ENCODE measurements at regions not wholly inside any gene's neighbourhood (a gene's known extent, or its start where the extent isn't known, plus 50 kb on each side); places are given as distances from the start of the nearest gene placed in this dataset.

- H3K4me3 Mint-ChIP-seq: no peak overlapping the region
- intact Hi-C loops (cut with micrococcal nuclease): no loop called here
- Histone ChIP-seq H3K4me1 (ENCODE audit: insufficient read depth, low read length) (no peaks in the 10 kb centered on the region), H3K27me3 (ENCODE audit: insufficient read depth, low read length) (no peaks in the 10 kb centered on the region), H3K9me3 (ENCODE audit: control insufficient read depth in 1 of 2, low read length in 2 of 2) (no peaks in the 10 kb centered on the region), H3K4me3 (ENCODE audit: low read length in 2 of 2) (no peak overlapping the region), H3K27ac (ENCODE audit: low read depth, low read length) (no peak overlapping the region), H3K36me3 (ENCODE audit: insufficient read depth, low read length) (peaks cover 6% of the 10 kb centered on the region)
- CTCF ChIA-PET (ENCODE audit: partially characterized antibody): interaction anchor here (1.7 kb wide), 1 partner anchor 36 kb away, joined by 4 read pairs; no protein-coding TSS in a partner anchor
- POLR2A ChIA-PET (ENCODE audit: partially characterized antibody): no interaction called here
- H3K4me1 Mint-ChIP-seq: peaks cover 4 to 16% (median 10%) of the 10 kb centered on the region in 4 donors
- H3K27ac Mint-ChIP-seq: peak overlapping the region in 2 of 7 donors; percentile 66 to 75
- H3K36me3 Mint-ChIP-seq: peaks cover 15 to 57% of the 10 kb centered on the region in 2 donors
- DNase-seq: no peak
- H3K27me3 Mint-ChIP-seq: no peaks in the 10 kb centered on the region
- H3K9me3 Mint-ChIP-seq: no peaks in the 10 kb centered on the region
Measured at GRCh38 chr12:124430491-124430890, 135.6 kb downstream of the RFLNA start.

DNA sequence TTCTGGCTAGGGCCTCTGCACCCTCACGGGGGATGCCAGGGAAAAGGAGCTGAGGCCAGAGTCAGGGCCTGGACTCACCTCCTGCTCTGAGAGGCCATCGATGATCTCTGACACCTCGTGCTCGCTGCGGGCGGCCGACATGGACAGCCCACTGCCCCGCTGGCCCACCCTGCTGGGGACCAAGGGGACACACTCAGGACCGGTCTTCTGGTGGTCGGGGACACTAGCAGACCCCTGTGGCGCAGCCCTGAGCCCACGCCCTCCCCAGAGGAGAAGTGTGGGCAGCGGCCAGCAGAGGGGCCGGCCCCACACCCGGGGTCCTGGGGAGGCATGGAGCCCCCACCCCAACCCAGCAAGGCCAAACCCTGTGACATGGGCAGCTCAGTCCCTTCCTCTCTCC is 134.6 kb downstream of the RFLNA start:
- no peaks in the 10 kb centered on the region for H3K27me3 Mint-ChIP-seq
- ChIA-PET POLR2A (ENCODE audit: partially characterized antibody) (no interaction called here), CTCF (ENCODE audit: partially characterized antibody) (interaction anchor here (1.0 to 1.7 kb wide), 2 partner anchors 37 to 524 kb away, joined by 3 to 4 read pairs; no protein-coding TSS in a partner anchor)
- H3K9me3 Mint-ChIP-seq: no peaks in the 10 kb centered on the region
- Histone ChIP-seq H3K4me1 (ENCODE audit: insufficient read depth, low read length) (no peaks in the 10 kb centered on the region), H3K36me3 (ENCODE audit: insufficient read depth, low read length) (peaks cover 9% of the 10 kb centered on the region), H3K27me3 (ENCODE audit: insufficient read depth, low read length) (no peaks in the 10 kb centered on the region), H3K27ac (ENCODE audit: low read depth, low read length) (no peak overlapping the region), H3K9me3 (ENCODE audit: control insufficient read depth in 1 of 2, low read length in 2 of 2) (no peaks in the 10 kb centered on the region), H3K4me3 (ENCODE audit: low read length in 2 of 2) (no peak overlapping the region)
- H3K36me3 Mint-ChIP-seq: peaks cover 17 to 58% of the 10 kb centered on the region in 2 donors
- DNase-seq: no peak
- no peak overlapping the region for H3K4me3 Mint-ChIP-seq
- H3K27ac Mint-ChIP-seq: no peak overlapping the region
- intact Hi-C loops (cut with micrococcal nuclease): no loop called here
- H3K4me1 Mint-ChIP-seq: peaks cover 4 to 16% (median 10%) of the 10 kb centered on the region in 4 donors

- Mint-ChIP-seq H3K36me3 (peaks cover 21 to 63% of the 10 kb centered on the region in 2 donors), H3K4me1 (peaks cover 4 to 16% (median 10%) of the 10 kb centered on the region in 4 donors), H3K27me3 (no peaks in the 10 kb centered on the region), H3K27ac (peak overlapping the region in 1 of 7 donors; percentile 42), H3K4me3 (no peak overlapping the region), H3K9me3 (no peaks in the 10 kb centered on the region)
- POLR2A ChIA-PET (ENCODE audit: partially characterized antibody): interaction anchor here (0.7 kb wide), 1 partner anchor 37 kb away, joined by 3 read pairs; no protein-coding TSS in a partner anchor
- Histone ChIP-seq H3K9me3 (ENCODE audit: control insufficient read depth in 1 of 2, low read length in 2 of 2) (no peaks in the 10 kb centered on the region), H3K4me3 (ENCODE audit: low read length in 2 of 2) (no peak overlapping the region), H3K4me1 (ENCODE audit: insufficient read depth, low read length) (no peaks in the 10 kb centered on the region), H3K36me3 (ENCODE audit: insufficient read depth, low read length) (peaks cover 14% of the 10 kb centered on the region), H3K27me3 (ENCODE audit: insufficient read depth, low read length) (no peaks in the 10 kb centered on the region), H3K27ac (ENCODE audit: low read depth, low read length) (no peak overlapping the region)
- DNase-seq: no peak
- CTCF ChIA-PET (ENCODE audit: partially characterized antibody): no interaction called here
- intact Hi-C loops (cut with micrococcal nuclease): no loop called here
Measured at GRCh38 chr12:124428792-124429281, 133.9 kb downstream of the RFLNA start.

- CTCF ChIA-PET (ENCODE audit: partially characterized antibody): no interaction called here
- peaks cover 21 to 67% of the 10 kb centered on the region in 2 donors for H3K36me3 Mint-ChIP-seq
- H3K27ac Mint-ChIP-seq: peak overlapping the region in 2 of 7 donors; percentile 25 to 42
Measured at GRCh38 chr12:124428136-124428791, 133.4 kb downstream of the RFLNA start.

GRCh38 chr12:124426594-124427555 is 132.0 kb downstream of the RFLNA start:
- no peak overlapping the region for H3K27ac ChIP-seq (ENCODE audit: low read depth, low read length)
- no peak overlapping the region for H3K4me3 ChIP-seq (ENCODE audit: low read length in 2 of 2)
- H3K9me3 ChIP-seq (ENCODE audit: control insufficient read depth in 1 of 2, low read length in 2 of 2): no peaks in the 10 kb centered on the region
- H3K27me3 ChIP-seq (ENCODE audit: insufficient read depth, low read length): no peaks in the 10 kb centered on the region
- H3K4me1 ChIP-seq (ENCODE audit: insufficient read depth, low read length): no peaks in the 10 kb centered on the region
- DNase-seq: no peak
- peaks cover 18% of the 10 kb centered on the region for H3K36me3 ChIP-seq (ENCODE audit: insufficient read depth, low read length)
- peak overlapping the region in 1 of 7 donors; percentile 65 for H3K27ac Mint-ChIP-seq
- no peaks in the 10 kb centered on the region for H3K27me3 Mint-ChIP-seq
- no peak overlapping the region for H3K4me3 Mint-ChIP-seq
- H3K4me1 Mint-ChIP-seq: peaks cover 2 to 12% (median 7%) of the 10 kb centered on the region in 4 donors
- ChIA-PET CTCF (ENCODE audit: partially characterized antibody) (no interaction called here), POLR2A (ENCODE audit: partially characterized antibody) (no interaction called here)
- no peaks in the 10 kb centered on the region for H3K9me3 Mint-ChIP-seq
- intact Hi-C loops (cut with micrococcal nuclease): no loop called here
- H3K36me3 Mint-ChIP-seq: peaks cover 21 to 64% of the 10 kb centered on the region in 2 donors

More at GRCh38 chr12:124428136-124428791, 133.4 kb downstream of the RFLNA start:
- no peaks in the 10 kb centered on the region for H3K27me3 Mint-ChIP-seq
- no peak overlapping the region for H3K4me3 Mint-ChIP-seq
- intact Hi-C loops (cut with micrococcal nuclease): no loop called here
- POLR2A ChIA-PET (ENCODE audit: partially characterized antibody): interaction anchor here (0.7 kb wide), 1 partner anchor 38 kb away, joined by 3 read pairs; no protein-coding TSS in a partner anchor
- no peaks in the 10 kb centered on the region for H3K4me1 ChIP-seq (ENCODE audit: insufficient read depth, low read length)
- H3K9me3 Mint-ChIP-seq: no peaks in the 10 kb centered on the region
- no peaks in the 10 kb centered on the region for H3K27me3 ChIP-seq (ENCODE audit: insufficient read depth, low read length)
- no peak for DNase-seq
- peaks cover 4 to 16% (median 10%) of the 10 kb centered on the region in 4 donors for H3K4me1 Mint-ChIP-seq
- H3K4me3 ChIP-seq (ENCODE audit: low read length in 2 of 2): no peak overlapping the region
- H3K36me3 ChIP-seq (ENCODE audit: insufficient read depth, low read length): peaks cover 14% of the 10 kb centered on the region
- no peak overlapping the region for H3K27ac ChIP-seq (ENCODE audit: low read depth, low read length)
- H3K9me3 ChIP-seq (ENCODE audit: control insufficient read depth in 1 of 2, low read length in 2 of 2): no peaks in the 10 kb centered on the region

DNA sequence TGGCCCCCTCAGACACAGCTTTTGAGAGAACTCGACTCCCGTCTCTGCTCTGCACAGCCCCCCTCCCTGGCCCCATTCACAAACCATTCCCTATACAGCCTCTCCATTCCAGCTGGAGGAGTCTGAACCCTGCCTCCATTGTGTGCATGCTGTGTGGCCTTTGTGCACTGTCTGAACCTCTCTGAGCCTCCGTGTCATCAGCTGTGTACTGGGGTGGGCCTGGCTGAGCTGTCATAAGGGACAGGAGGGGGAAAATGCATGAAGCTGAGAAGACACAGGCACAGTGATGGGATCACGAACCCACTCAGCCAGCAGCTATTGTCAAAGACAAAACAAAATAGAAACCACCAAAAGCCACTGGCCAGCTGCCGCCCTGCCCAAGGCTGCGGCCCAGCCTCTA is 130.8 kb downstream of the RFLNA start:
- H3K27me3 ChIP-seq (ENCODE audit: insufficient read depth, low read length): no peaks in the 10 kb centered on the region
- H3K4me3 ChIP-seq (ENCODE audit: low read length in 2 of 2): no peak overlapping the region
- intact Hi-C loops (cut with micrococcal nuclease): no loop called here
- H3K9me3 Mint-ChIP-seq: no peaks in the 10 kb centered on the region
- H3K27me3 Mint-ChIP-seq: no peaks in the 10 kb centered on the region
- peaks cover 19% of the 10 kb centered on the region for H3K36me3 ChIP-seq (ENCODE audit: insufficient read depth, low read length)
- CTCF ChIA-PET (ENCODE audit: partially characterized antibody): no interaction called here
- POLR2A ChIA-PET (ENCODE audit: partially characterized antibody): no interaction called here
- H3K4me3 Mint-ChIP-seq: no peak overlapping the region
- H3K4me1 Mint-ChIP-seq: peaks cover 0 to 3% (median 2%) of the 10 kb centered on the region in 4 donors
- peak overlapping the region in 1 of 7 donors; percentile 36 for H3K27ac Mint-ChIP-seq
- DNase-seq: no peak
- peaks cover 19 to 60% of the 10 kb centered on the region in 2 donors for H3K36me3 Mint-ChIP-seq
- no peaks in the 10 kb centered on the region for H3K4me1 ChIP-seq (ENCODE audit: insufficient read depth, low read length)
- no peaks in the 10 kb centered on the region for H3K9me3 ChIP-seq (ENCODE audit: control insufficient read depth in 1 of 2, low read length in 2 of 2)
- no peak overlapping the region for H3K27ac ChIP-seq (ENCODE audit: low read depth, low read length)

DNA sequence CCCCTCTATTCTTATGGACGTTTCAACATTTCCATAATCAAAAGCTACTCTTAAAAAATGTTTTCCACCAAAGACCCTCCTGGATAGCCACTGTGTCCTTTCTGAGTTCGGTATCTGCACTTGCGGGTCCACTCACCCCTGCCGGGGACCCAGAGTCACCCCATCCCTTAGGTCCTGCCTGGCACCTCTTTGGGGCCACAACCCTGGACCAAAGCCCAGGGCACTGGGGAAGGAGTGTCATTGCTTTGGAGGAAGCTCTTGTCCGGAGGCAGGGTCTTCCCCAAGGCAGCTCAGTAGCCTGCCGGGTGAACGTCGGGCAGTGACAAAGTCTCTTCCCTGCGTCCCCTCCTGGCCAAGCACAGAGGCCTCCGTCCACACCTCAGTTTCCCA is 129.6 kb downstream of the RFLNA start:
- Histone ChIP-seq H3K4me3 (ENCODE audit: low read length in 2 of 2) (no peak overlapping the region), H3K4me1 (ENCODE audit: insufficient read depth, low read length) (no peaks in the 10 kb centered on the region), H3K27ac (ENCODE audit: low read depth, low read length) (no peak overlapping the region), H3K9me3 (ENCODE audit: control insufficient read depth in 1 of 2, low read length in 2 of 2) (no peaks in the 10 kb centered on the region), H3K27me3 (ENCODE audit: insufficient read depth, low read length) (no peaks in the 10 kb centered on the region), H3K36me3 (ENCODE audit: insufficient read depth, low read length) (peaks cover 30% of the 10 kb centered on the region)
- ChIA-PET CTCF (ENCODE audit: partially characterized antibody) (no interaction called here), POLR2A (ENCODE audit: partially characterized antibody) (no interaction called here)
- Mint-ChIP-seq H3K36me3 (peaks cover 29 to 59% of the 10 kb centered on the region in 2 donors), H3K27ac (no peak overlapping the region), H3K27me3 (no peaks in the 10 kb centered on the region), H3K4me1 (peaks cover 0 to 3% (median under 1%) of the 10 kb centered on the region in 4 donors), H3K4me3 (no peak overlapping the region), H3K9me3 (no peaks in the 10 kb centered on the region)
- no peak for DNase-seq
- intact Hi-C loops (cut with micrococcal nuclease): no loop called here
